HL-60 (cell line): ENCODE measurements at regions not wholly inside any gene's neighbourhood (a gene's known extent, or its start where the extent isn't known, plus 50 kb on each side); places are given as distances from the start of the nearest gene placed in this dataset.

Source experiments
- GABPA ChIP-seq: IDR thresholded peaks from 2 replicates; pipeline ENCODE4 v1.6.1; 2012; ENCODE audit warnings: low read depth
- POLR2AphosphoS5 ChIP-seq: IDR thresholded peaks from 2 replicates; pipeline ENCODE4 v1.6.1; 2012; ENCODE audit warnings: low read depth
- TF ChIP-seq, protein P1 (sequence below): IDR thresholded peaks from one replicate; pipeline ENCODE4 v1.5.1; 2011; ENCODE audit warnings: low read length, control low read depth, inconsistent platforms; ENCODE audit not compliant: insufficient read depth
- TF ChIP-seq, protein P2 (sequence below): IDR thresholded peaks from 2 replicates; pipeline ENCODE4 v1.6.1; 2012; ENCODE audit warnings: low read depth; ENCODE audit not compliant: insufficient replicate concordance

DNA sequence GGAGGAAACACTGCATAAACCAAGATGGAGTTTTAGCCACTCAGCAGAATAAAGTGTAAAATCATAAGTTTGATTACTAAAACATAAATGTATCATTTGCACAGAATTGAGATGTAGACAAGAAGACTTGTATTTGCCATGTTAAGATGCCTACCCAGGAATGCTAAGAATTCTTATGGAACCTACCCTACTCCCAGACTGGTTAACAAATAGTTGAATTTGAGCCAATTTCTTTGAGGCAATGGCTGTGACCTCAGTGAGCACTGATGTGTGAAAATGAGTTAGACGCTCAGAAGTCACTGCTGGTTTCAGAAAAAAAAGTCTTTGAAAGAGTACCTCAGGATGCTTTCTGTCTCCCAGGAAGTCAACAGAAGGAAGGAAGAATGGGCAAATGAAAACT is 95.6 kb downstream of the ESM1 start:
- TF ChIP-seq, protein P1, sequence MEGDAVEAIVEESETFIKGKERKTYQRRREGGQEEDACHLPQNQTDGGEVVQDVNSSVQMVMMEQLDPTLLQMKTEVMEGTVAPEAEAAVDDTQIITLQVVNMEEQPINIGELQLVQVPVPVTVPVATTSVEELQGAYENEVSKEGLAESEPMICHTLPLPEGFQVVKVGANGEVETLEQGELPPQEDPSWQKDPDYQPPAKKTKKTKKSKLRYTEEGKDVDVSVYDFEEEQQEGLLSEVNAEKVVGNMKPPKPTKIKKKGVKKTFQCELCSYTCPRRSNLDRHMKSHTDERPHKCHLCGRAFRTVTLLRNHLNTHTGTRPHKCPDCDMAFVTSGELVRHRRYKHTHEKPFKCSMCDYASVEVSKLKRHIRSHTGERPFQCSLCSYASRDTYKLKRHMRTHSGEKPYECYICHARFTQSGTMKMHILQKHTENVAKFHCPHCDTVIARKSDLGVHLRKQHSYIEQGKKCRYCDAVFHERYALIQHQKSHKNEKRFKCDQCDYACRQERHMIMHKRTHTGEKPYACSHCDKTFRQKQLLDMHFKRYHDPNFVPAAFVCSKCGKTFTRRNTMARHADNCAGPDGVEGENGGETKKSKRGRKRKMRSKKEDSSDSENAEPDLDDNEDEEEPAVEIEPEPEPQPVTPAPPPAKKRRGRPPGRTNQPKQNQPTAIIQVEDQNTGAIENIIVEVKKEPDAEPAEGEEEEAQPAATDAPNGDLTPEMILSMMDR: no peak
- TF ChIP-seq POLR2AphosphoS5 (no peak), GABPA (no peak)
- TF ChIP-seq, protein P2, sequence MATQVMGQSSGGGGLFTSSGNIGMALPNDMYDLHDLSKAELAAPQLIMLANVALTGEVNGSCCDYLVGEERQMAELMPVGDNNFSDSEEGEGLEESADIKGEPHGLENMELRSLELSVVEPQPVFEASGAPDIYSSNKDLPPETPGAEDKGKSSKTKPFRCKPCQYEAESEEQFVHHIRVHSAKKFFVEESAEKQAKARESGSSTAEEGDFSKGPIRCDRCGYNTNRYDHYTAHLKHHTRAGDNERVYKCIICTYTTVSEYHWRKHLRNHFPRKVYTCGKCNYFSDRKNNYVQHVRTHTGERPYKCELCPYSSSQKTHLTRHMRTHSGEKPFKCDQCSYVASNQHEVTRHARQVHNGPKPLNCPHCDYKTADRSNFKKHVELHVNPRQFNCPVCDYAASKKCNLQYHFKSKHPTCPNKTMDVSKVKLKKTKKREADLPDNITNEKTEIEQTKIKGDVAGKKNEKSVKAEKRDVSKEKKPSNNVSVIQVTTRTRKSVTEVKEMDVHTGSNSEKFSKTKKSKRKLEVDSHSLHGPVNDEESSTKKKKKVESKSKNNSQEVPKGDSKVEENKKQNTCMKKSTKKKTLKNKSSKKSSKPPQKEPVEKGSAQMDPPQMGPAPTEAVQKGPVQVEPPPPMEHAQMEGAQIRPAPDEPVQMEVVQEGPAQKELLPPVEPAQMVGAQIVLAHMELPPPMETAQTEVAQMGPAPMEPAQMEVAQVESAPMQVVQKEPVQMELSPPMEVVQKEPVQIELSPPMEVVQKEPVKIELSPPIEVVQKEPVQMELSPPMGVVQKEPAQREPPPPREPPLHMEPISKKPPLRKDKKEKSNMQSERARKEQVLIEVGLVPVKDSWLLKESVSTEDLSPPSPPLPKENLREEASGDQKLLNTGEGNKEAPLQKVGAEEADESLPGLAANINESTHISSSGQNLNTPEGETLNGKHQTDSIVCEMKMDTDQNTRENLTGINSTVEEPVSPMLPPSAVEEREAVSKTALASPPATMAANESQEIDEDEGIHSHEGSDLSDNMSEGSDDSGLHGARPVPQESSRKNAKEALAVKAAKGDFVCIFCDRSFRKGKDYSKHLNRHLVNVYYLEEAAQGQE: no peak
